Suprapubic skin (tissue), 4 donors: ENCODE measurements at regions not wholly inside any gene's neighbourhood (a gene's known extent, or its start where the extent isn't known, plus 50 kb on each side); places are given as distances from the start of the nearest gene placed in this dataset.

ENCODE experiments used
- POLR2A ChIP-seq, 2 donors: fragments of 450-650 bp; IDR thresholded peaks; one replicate each; pipeline ENCODE4 v1.6.1; 2017; ENCODE audit warnings: antibody characterized with exemption in 2 of 2, mild to moderate bottlenecking in 2 of 2, moderate library complexity in 2 of 2
- POLR2AphosphoS5 ChIP-seq, 3 donors: sonication (generic); formaldehyde crosslinking; IDR thresholded peaks; one replicate each; pipeline ENCODE4 v1.6.1; 2017; ENCODE audit warnings: antibody characterized with exemption in 3 of 3
- TF ChIP-seq, protein P1 (sequence below), 2 donors: fragments of 200-600 bp in 1 of 2; fragments of 450-650 bp in 1 of 2; sonication (generic) in 1 of 2; IDR thresholded peaks; one replicate each; pipeline ENCODE4 v1.5.1; 2016 to 2019; ENCODE audit warnings: antibody characterized with exemption in 2 of 2, mild to moderate bottlenecking in 1 of 2, moderate library complexity in 1 of 2

DNA sequence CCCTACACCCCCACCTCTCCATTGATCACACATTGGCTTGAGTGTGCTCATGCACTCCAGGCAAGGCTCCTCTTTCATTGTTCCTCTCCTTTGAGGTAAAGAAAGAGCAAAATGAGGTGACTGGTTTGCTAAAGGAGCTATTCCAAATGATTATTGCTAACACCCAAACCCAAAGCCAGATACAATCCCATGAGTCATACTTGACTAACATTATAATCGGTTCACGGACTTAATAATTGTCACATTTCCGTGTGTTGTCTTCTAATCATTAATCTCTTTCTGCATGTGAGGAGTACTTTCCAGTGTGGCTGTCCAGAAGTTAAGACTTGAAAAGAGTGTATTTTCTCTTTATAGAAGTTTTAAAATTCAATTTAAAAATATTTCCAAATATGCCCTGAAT lies 174.3 kb upstream of the SFRP2 start:
- TF ChIP-seq, protein P1, sequence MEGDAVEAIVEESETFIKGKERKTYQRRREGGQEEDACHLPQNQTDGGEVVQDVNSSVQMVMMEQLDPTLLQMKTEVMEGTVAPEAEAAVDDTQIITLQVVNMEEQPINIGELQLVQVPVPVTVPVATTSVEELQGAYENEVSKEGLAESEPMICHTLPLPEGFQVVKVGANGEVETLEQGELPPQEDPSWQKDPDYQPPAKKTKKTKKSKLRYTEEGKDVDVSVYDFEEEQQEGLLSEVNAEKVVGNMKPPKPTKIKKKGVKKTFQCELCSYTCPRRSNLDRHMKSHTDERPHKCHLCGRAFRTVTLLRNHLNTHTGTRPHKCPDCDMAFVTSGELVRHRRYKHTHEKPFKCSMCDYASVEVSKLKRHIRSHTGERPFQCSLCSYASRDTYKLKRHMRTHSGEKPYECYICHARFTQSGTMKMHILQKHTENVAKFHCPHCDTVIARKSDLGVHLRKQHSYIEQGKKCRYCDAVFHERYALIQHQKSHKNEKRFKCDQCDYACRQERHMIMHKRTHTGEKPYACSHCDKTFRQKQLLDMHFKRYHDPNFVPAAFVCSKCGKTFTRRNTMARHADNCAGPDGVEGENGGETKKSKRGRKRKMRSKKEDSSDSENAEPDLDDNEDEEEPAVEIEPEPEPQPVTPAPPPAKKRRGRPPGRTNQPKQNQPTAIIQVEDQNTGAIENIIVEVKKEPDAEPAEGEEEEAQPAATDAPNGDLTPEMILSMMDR (IDR thresholded peaks at IDR 0.05) = no peak
- TF ChIP-seq POLR2A (IDR thresholded peaks at IDR 0.05) = no peak
- TF ChIP-seq POLR2AphosphoS5 (IDR thresholded peaks at IDR 0.05) = no peak
